ENCODE measurements at regions not wholly inside any gene's neighbourhood (a gene's known extent, or its start where the extent isn't known, plus 50 kb on each side); places are given as distances from the start of the nearest gene placed in this dataset.

DNA sequence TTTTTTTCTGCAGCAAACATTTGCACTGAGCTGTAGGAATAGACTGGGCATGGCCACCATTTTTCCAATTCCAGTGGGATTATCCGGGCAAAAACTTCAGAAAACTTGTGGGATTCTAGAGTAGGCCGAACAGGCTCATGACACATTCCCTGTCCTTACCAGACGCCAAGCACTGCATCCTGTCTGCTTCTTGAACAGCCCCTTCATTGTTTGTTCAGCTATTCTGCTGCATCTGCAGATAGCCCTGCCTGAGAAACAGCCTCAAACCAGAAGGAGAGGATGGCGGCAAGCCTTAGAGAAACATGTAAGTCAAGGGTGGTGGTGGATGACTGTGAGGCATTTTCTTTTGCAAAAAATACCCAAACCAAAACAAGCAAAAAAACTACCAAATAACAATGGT lies 111.8 kb upstream of the NTRK2 start (continued):
- no peak for TF ChIP-seq HDAC1 (CRISPR knock-in tag; IDR thresholded peaks at IDR 0.05)

DNA sequence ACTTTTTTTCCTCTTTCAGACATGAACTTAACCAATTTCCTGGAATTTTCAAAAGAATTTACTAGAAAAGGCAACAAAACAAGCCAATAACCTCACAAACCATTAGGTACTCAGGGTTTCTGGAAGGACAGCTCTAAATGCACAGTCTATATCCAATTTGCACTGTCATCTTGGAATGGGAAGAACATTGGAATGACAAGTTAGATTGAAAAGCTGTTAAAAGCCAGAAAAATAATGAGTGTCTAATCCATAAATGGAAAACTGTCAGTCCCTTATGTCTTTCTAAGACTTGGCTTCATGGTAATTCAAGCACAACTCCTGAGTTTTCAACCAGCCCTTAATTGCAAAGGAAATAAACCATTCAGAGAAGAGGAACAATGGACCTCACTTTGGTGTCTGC lies 105.8 kb upstream of the NTRK2 start:
- H3K36me3 ChIP-seq (replicated peaks in 1 of 2; ENCODE audit: control insufficient read depth in 1 of 2, insufficient read depth in 2 of 2, low read length in 2 of 2) = no peaks in the 10 kb centered on the region
- H3K27ac ChIP-seq (ENCODE audit: extremely low read length, insufficient read depth, low read length) = no peak overlapping the region
- H2AFZ ChIP-seq (ENCODE audit: low read length) = no peak overlapping the region
- H3K9me3 ChIP-seq (ENCODE audit: low read length) = no peaks in the 10 kb centered on the region
- CTCF ChIA-PET (ENCODE audit: low intra/inter-chr PET ratio, low total read pairs) = no interaction called here
- BruUV-seq (replicated peaks) = no TSS peak
- no peak for TF ChIP-seq JUNB (CRISPR knock-in tag; IDR thresholded peaks at IDR 0.05; ENCODE audit: borderline replicate concordance)
- no peak for TF ChIP-seq NR2F1 (CRISPR knock-in tag; IDR thresholded peaks at IDR 0.05)
- TF ChIP-seq, protein P1, sequence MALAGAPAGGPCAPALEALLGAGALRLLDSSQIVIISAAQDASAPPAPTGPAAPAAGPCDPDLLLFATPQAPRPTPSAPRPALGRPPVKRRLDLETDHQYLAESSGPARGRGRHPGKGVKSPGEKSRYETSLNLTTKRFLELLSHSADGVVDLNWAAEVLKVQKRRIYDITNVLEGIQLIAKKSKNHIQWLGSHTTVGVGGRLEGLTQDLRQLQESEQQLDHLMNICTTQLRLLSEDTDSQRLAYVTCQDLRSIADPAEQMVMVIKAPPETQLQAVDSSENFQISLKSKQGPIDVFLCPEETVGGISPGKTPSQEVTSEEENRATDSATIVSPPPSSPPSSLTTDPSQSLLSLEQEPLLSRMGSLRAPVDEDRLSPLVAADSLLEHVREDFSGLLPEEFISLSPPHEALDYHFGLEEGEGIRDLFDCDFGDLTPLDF (CRISPR knock-in tag; IDR thresholded peaks at IDR 0.05) = no peak
- TF ChIP-seq, protein P2, sequence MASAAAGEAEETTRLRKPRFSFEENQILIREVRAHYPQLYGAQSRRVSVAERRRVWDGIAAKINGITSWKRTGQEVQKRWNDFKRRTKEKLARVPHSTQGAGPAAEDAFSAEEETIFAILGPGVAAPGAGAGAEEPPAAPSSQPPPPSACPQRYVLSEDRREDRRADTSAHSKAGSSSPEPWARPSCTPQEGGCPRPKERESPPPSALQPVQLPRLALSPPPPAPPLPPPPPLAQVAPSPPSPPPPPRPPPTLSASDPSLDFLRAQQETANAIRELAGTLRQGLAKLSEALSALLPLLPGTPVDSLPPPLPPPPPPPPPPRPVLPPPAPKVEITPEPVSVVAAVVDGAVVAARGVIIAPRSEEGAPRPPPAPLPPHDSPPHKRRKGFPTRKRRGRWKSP (CRISPR knock-in tag; IDR thresholded peaks at IDR 0.05) = no peak
- TF ChIP-seq TCF7L2 (IDR thresholded peaks at IDR 0.05; ENCODE audit: low read depth, low read length) = no peak
- TF ChIP-seq ETV6 (CRISPR knock-in tag; conservative IDR thresholded peaks at IDR 0.05) = no peak
- TF ChIP-seq, protein P3, sequence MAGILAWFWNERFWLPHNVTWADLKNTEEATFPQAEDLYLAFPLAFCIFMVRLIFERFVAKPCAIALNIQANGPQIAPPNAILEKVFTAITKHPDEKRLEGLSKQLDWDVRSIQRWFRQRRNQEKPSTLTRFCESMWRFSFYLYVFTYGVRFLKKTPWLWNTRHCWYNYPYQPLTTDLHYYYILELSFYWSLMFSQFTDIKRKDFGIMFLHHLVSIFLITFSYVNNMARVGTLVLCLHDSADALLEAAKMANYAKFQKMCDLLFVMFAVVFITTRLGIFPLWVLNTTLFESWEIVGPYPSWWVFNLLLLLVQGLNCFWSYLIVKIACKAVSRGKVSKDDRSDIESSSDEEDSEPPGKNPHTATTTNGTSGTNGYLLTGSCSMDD (CRISPR knock-in tag; IDR thresholded peaks at IDR 0.05) = no peak
- no peak for TF ChIP-seq ZFX (CRISPR knock-in tag; IDR thresholded peaks at IDR 0.05; ENCODE audit: low read depth)
- no peak for TF ChIP-seq ZNF441 (CRISPR knock-in tag; IDR thresholded peaks at IDR 0.05; ENCODE audit: borderline replicate concordance)
- no peak for TF ChIP-seq RORA (CRISPR knock-in tag; IDR thresholded peaks at IDR 0.05)
- TF ChIP-seq NFIC (IDR thresholded peaks at IDR 0.05; ENCODE audit: low read length) = no peak
- no peak for TF ChIP-seq ZNF547 (CRISPR knock-in tag; IDR thresholded peaks at IDR 0.05)
- TF ChIP-seq STAT5B (CRISPR knock-in tag; IDR thresholded peaks at IDR 0.05) = no peak
- TF ChIP-seq, protein P4, sequence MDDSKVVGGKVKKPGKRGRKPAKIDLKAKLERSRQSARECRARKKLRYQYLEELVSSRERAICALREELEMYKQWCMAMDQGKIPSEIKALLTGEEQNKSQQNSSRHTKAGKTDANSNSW (CRISPR knock-in tag; IDR thresholded peaks at IDR 0.05; ENCODE audit: borderline replicate concordance) = no peak
- TF ChIP-seq, protein P5, sequence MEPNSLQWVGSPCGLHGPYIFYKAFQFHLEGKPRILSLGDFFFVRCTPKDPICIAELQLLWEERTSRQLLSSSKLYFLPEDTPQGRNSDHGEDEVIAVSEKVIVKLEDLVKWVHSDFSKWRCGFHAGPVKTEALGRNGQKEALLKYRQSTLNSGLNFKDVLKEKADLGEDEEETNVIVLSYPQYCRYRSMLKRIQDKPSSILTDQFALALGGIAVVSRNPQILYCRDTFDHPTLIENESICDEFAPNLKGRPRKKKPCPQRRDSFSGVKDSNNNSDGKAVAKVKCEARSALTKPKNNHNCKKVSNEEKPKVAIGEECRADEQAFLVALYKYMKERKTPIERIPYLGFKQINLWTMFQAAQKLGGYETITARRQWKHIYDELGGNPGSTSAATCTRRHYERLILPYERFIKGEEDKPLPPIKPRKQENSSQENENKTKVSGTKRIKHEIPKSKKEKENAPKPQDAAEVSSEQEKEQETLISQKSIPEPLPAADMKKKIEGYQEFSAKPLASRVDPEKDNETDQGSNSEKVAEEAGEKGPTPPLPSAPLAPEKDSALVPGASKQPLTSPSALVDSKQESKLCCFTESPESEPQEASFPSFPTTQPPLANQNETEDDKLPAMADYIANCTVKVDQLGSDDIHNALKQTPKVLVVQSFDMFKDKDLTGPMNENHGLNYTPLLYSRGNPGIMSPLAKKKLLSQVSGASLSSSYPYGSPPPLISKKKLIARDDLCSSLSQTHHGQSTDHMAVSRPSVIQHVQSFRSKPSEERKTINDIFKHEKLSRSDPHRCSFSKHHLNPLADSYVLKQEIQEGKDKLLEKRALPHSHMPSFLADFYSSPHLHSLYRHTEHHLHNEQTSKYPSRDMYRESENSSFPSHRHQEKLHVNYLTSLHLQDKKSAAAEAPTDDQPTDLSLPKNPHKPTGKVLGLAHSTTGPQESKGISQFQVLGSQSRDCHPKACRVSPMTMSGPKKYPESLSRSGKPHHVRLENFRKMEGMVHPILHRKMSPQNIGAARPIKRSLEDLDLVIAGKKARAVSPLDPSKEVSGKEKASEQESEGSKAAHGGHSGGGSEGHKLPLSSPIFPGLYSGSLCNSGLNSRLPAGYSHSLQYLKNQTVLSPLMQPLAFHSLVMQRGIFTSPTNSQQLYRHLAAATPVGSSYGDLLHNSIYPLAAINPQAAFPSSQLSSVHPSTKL (CRISPR knock-in tag; IDR thresholded peaks at IDR 0.05) = no peak
- no peak overlapping the region for H3K4me3 ChIP-seq (replicated peaks in 1 of 3; ENCODE audit: insufficient read depth in 1 of 3, low read depth in 2 of 3, low read length in 3 of 3)
- POLR2A ChIA-PET = no interaction called here
- ATAC-seq (no peak), FAIRE-seq (no peak), DNase-seq (ENCODE audit: low spot score) (no peak)
- H3K27me3 ChIP-seq (ENCODE audit: control insufficient read depth in 1 of 2, insufficient read depth in 2 of 2, low read length in 2 of 2) = no peaks in the 10 kb centered on the region
- intact Hi-C loops (cut with micrococcal nuclease; ENCODE audit: unreplicated experiment) (no loop called here), in situ Hi-C loops (cut with HindIII; ENCODE audit: extremely low pct_ligation_motif_present, low pct_unique_long_range_greater_than_20kb) (no loop called here)
- no peak overlapping the region for H3K4me2 ChIP-seq (ENCODE audit: low read depth, low read length)
- H3K9ac ChIP-seq (ENCODE audit: insufficient read depth, low read depth, low read length) = no peak overlapping the region
- no peaks in the 10 kb centered on the region for H3K4me1 ChIP-seq (ENCODE audit: insufficient read depth, low read length)
- no peaks in the 10 kb centered on the region for H3K79me2 ChIP-seq (ENCODE audit: insufficient read depth, low read length)
- H4K20me1 ChIP-seq (ENCODE audit: insufficient read depth, low read length) = no peaks in the 10 kb centered on the region

All from HepG2 (cell line).